ENCODE measurements at regions not wholly inside any gene's neighbourhood (a gene's known extent, or its start where the extent isn't known, plus 50 kb on each side); places are given as distances from the start of the nearest gene placed in this dataset.

- H3K4me3 Mint-ChIP-seq, result no peak overlapping the region
- no peaks in the 10 kb centered on the region for H3K27me3 Mint-ChIP-seq (ENCODE audit: insufficient read depth)
- H3K9me3 Mint-ChIP-seq, result peaks cover 25% of the 10 kb centered on the region
- no peak overlapping the region for H3K27ac Mint-ChIP-seq
- no peak for DNase-seq
- no peaks in the 10 kb centered on the region for H3K4me1 Mint-ChIP-seq (ENCODE audit: low read depth)
- H3K36me3 Mint-ChIP-seq (ENCODE audit: low read depth), result no peaks in the 10 kb centered on the region
- TF ChIP-seq CTCF (IDR thresholded peaks at IDR 0.05), result no peak
Observed at GRCh38 chr14:87852107-87852506, 140.9 kb downstream of the GALC start.

- H3K4me3 Mint-ChIP-seq, result no peak overlapping the region
- H3K9me3 Mint-ChIP-seq, result peaks cover 28% of the 10 kb centered on the region
- H3K27me3 Mint-ChIP-seq (ENCODE audit: insufficient read depth), result no peaks in the 10 kb centered on the region
- no peaks in the 10 kb centered on the region for H3K36me3 Mint-ChIP-seq (ENCODE audit: low read depth)
- H3K4me1 Mint-ChIP-seq (ENCODE audit: low read depth), result no peaks in the 10 kb centered on the region
- no peak for TF ChIP-seq CTCF (IDR thresholded peaks at IDR 0.05)
- H3K27ac Mint-ChIP-seq, result no peak overlapping the region
- no peak for DNase-seq
Observed at GRCh38 chr14:87851190-87851589, 141.8 kb downstream of the GALC start.

GRCh38 chr14:87847216-87847755 lies 145.7 kb downstream of the GALC start:
- Mint-ChIP-seq H3K9me3 (peaks cover 25% of the 10 kb centered on the region), H3K27ac (no peak overlapping the region), H3K4me1 (ENCODE audit: low read depth) (no peaks in the 10 kb centered on the region), H3K4me3 (no peak overlapping the region), H3K27me3 (ENCODE audit: insufficient read depth) (no peaks in the 10 kb centered on the region), H3K36me3 (ENCODE audit: low read depth) (no peaks in the 10 kb centered on the region)
- DNase-seq, result no peak
- no peak for TF ChIP-seq CTCF (IDR thresholded peaks at IDR 0.05)

GRCh38 chr14:87840906-87841305 lies 152.1 kb downstream of the GALC start:
- no peak overlapping the region for H3K4me3 Mint-ChIP-seq
- no peaks in the 10 kb centered on the region for H3K36me3 Mint-ChIP-seq (ENCODE audit: low read depth)
- no peak overlapping the region for H3K27ac Mint-ChIP-seq
- DNase-seq, result no peak
- peaks cover 33% of the 10 kb centered on the region for H3K9me3 Mint-ChIP-seq
- no peak for TF ChIP-seq CTCF (IDR thresholded peaks at IDR 0.05)
- H3K27me3 Mint-ChIP-seq (ENCODE audit: insufficient read depth), result no peaks in the 10 kb centered on the region
- H3K4me1 Mint-ChIP-seq (ENCODE audit: low read depth), result no peaks in the 10 kb centered on the region

- Mint-ChIP-seq H3K27ac (no peak overlapping the region), H3K9me3 (peaks cover 27% of the 10 kb centered on the region; the same call in 1 of the 2 replicates), H3K4me1 (ENCODE audit: low read depth) (no peaks in the 10 kb centered on the region), H3K4me3 (no peak overlapping the region), H3K36me3 (ENCODE audit: low read depth) (no peaks in the 10 kb centered on the region), H3K27me3 (ENCODE audit: insufficient read depth) (no peaks in the 10 kb centered on the region)
- TF ChIP-seq CTCF (IDR thresholded peaks at IDR 0.05), result no peak
- DNase-seq, result no peak
Observed at GRCh38 chr14:87838931-87839330, 154.1 kb downstream of the GALC start.

GRCh38 chr14:87837296-87837695 lies 155.7 kb downstream of the GALC start:
- H3K9me3 Mint-ChIP-seq, result peaks cover 39% of the 10 kb centered on the region

More at GRCh38 chr14:87837296-87837695, 155.7 kb downstream of the GALC start:
- Mint-ChIP-seq H3K27ac (no peak overlapping the region), H3K4me1 (ENCODE audit: low read depth) (no peaks in the 10 kb centered on the region), H3K27me3 (ENCODE audit: insufficient read depth) (no peaks in the 10 kb centered on the region), H3K36me3 (ENCODE audit: low read depth) (no peaks in the 10 kb centered on the region), H3K4me3 (no peak overlapping the region)
- no peak for DNase-seq
- TF ChIP-seq CTCF (IDR thresholded peaks at IDR 0.05), result no peak
